ENCODE measurements at regions not wholly inside any gene's neighbourhood (a gene's known extent, or its start where the extent isn't known, plus 50 kb on each side); places are given as distances from the start of the nearest gene placed in this dataset.
"Not testable (repeated sequence)": the region's sequence is repeated elsewhere in the genome, so short reads cannot be mapped to it uniquely, and the experiment has no call there.

- DNase-seq: no peak
Observed at GRCh38 chr3:43838877-43839276, 148.1 kb downstream of the ABHD5 start.

- no peak for DNase-seq
Observed at GRCh38 chr3:43843386-43843785, 152.6 kb downstream of the ABHD5 start.

- no peak for DNase-seq
Observed at GRCh38 chr3:43844757-43845156, 154.0 kb downstream of the ABHD5 start.

- DNase-seq: not testable (repeated sequence)
Observed at GRCh38 chr3:43845553-43845952, 154.8 kb downstream of the ABHD5 start.

GRCh38 chr3:43852066-43852465 is 161.3 kb downstream of the ABHD5 start:
- no peak for DNase-seq

- no peak for DNase-seq
Observed at GRCh38 chr3:43854283-43854682, 163.5 kb downstream of the ABHD5 start.

- no peak for DNase-seq
Observed at GRCh38 chr3:43854916-43855315, 164.2 kb downstream of the ABHD5 start.

- no peak for DNase-seq
Observed at GRCh38 chr3:43855674-43856299, 165.0 kb downstream of the ABHD5 start.

GRCh38 chr3:43856351-43856750 is 165.6 kb downstream of the ABHD5 start:
- no peak for DNase-seq

GRCh38 chr3:43856761-43857160 is 166.0 kb downstream of the ABHD5 start:
- no peak for DNase-seq

GRCh38 chr3:43857361-43858293 is 166.9 kb downstream of the ABHD5 start:
- no peak for DNase-seq

GRCh38 chr3:43858294-43858701 is 167.6 kb downstream of the ABHD5 start:
- DNase-seq: no peak

GRCh38 chr3:43859766-43860165 is 169.0 kb downstream of the ABHD5 start:
- DNase-seq: no peak

- no peak for DNase-seq
Observed at GRCh38 chr3:43861635-43862034, 170.9 kb downstream of the ABHD5 start.

- no peak for DNase-seq
Observed at GRCh38 chr3:43862470-43862869, 171.7 kb downstream of the ABHD5 start.

GRCh38 chr3:43862992-43863805 is 172.5 kb downstream of the ABHD5 start:
- no peak for DNase-seq

- no peak for DNase-seq
Observed at GRCh38 chr3:43863966-43864933, 173.5 kb downstream of the ABHD5 start.

GRCh38 chr3:43865351-43865750 is 174.6 kb downstream of the ABHD5 start:
- DNase-seq: no peak

- no peak for DNase-seq
Observed at GRCh38 chr3:43865887-43866528, 175.3 kb downstream of the ABHD5 start.

- no peak for DNase-seq
Observed at GRCh38 chr3:43866529-43867353, 176.0 kb downstream of the ABHD5 start.
